Activated CD8-positive, alpha-beta memory T cell treated with anti-CD3 and anti-CD28 coated beads, Interleukin-2, amount 50 U/mL, for 24 hours (primary cell): ENCODE measurements at regions not wholly inside any gene's neighbourhood (a gene's known extent, or its start where the extent isn't known, plus 50 kb on each side); places are given as distances from the start of the nearest gene placed in this dataset.
A peak's percentile ranks its signal among the peaks of the same experiment; 100 is the strongest.

ENCODE experiments used
- DNase-seq: peaks from one replicate; pipeline ENCODE4 v3.0.0-alpha.2; 2020; ENCODE audit errors: extremely low read depth

DNA sequence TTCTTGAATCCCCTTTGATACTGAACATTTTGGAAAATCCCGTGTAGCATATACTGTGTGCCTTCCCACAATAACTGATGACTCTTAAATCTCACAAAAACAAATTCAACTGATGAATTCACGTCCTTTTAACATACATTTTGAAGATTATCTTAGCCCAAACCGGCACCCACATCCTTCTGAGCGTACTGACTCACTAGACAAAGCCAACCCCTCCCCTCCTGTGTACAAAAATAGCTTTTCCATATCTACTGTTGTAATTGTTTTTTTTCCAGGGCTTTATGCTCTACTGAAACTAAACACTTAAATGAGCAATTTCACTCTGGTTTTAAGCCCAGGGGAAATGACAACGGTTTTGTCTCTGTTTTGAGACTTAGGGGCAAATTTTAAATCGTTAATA is 109.4 kb upstream of the ATF7IP start:
- DNase-seq: no peak

DNA sequence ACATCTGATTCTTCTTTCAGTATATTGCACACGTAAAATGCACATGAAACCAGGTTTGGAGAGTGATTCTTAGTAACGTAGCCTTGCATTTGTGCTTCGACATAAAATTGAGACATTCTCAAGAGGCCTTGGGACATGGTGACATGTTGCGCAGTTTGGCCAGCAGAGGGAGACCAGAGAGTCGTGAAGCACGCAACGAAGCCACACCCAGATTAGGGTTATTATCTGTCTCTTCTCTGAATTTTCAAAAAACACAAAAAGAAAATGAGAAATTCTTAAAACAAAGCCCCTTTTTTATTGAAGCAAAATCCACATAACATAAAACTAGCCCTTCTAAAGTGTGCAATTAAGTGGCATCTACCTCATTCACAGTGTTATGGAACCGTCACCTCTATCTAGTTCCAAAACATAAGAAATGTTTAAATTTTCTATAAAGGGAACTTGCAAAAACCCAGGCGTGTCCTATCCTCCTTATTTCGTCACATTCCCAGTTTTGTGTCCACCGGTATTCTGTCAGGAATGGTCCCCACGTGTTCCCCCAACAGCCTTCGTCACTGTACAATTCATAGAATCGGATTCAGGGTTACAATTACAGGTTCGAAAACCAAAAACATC is 108.8 kb upstream of the ATF7IP start:
- DNase-seq: peak; percentile 56

DNA sequence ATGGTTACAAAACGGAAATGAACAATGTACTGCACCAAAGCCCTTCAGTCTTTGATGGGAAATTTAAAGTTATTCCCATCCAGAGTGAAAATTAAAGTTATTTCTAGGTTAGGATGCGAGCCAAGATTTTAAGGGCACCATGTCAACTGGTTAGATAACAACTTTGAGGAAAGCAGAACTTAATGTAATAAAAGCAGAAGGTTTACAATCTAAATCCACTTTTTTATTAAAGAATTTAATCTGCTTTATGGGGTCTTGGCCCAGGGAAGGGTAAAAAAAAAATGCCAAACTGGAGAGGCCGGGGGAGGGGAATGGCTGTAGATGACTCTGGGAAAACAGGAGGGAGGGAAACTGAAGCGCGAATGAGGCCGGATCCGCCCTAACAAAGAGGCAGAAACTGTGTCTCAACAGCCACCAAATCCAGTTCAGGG is 108.2 kb upstream of the ATF7IP start:
- DNase-seq: no peak

DNA sequence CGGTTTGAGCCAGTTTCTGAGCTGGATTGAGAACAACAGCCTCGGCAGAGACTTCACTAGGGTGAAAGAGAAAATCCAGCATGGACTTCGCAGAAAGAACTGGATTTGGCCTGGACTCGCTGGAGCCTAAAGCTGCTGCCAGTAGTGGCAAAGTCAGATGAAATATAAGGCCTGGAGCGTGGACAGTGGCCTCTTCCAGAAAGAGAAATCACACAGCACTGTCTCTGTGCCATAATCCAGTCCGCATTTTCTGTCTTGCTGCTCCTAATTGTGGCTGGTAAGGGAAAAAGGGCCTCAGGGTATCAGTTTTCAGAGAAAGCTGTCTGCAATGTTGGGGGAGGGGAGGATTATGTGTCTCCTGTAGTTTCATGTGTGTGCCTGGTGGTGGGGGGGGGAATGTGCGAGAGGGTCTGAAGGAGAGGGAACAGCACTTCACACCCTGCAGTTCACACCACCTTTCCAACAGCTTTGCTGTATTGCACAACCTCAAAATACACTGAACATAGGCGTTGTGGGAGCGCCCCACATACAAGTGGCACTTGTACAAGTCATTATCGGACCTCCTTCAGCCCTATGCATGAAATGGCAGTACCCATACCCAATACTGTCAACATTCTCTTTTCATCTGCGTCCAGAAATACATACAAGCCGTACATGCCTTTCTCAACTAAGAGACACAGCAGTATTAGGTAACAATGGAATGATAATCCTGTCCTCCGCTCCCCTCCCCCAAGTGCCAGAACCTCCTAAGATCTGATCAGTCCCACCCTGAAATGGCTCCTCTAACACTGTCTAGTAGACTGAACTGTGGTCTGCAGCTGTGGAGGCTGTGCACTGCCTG is 107.5 kb upstream of the ATF7IP start:
- peak; percentile 67 for DNase-seq

DNA sequence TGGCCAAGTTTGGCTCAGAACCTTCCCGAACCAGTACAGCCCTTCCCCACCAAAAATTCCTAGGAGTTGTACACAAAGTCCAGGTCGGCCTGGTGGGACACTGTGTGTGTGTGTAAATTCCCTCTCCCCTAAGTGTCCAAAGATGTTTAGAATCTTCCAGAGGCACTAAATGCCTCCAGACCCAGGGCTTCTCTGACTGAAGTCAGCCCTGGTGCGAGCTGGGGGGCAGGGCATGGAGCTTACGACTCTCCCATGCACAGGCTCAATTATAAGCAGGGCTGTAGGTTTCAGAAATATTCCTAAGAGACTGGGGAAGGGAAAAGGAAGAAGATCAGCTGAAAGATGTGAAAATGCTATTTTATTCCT is 106.9 kb upstream of the ATF7IP start:
- DNase-seq: no peak

DNA sequence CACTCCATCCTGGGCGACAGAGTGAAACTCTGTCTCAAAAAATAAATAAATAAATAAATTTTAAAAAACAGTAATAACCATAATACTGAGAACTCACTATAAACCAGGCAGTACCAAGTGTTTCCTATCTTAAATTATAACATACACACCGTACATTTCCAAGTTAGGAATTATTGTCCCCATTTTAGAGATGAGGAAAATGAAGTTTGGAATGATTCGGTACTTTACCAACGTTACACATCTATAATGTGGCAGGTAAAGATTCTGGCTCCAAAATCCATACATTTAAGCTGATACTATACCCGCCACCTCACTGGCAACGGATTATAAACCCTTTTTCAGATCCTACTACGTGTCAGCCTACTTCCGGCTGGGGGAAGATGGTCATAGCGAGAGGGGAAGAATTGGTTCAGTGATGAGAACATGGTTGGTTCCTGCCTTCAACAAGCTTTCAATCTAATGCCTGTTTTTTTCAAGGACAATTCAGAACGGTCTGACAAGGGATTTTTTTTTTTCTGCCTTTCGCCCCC is 105.9 kb upstream of the ATF7IP start:
- DNase-seq: no peak

DNA sequence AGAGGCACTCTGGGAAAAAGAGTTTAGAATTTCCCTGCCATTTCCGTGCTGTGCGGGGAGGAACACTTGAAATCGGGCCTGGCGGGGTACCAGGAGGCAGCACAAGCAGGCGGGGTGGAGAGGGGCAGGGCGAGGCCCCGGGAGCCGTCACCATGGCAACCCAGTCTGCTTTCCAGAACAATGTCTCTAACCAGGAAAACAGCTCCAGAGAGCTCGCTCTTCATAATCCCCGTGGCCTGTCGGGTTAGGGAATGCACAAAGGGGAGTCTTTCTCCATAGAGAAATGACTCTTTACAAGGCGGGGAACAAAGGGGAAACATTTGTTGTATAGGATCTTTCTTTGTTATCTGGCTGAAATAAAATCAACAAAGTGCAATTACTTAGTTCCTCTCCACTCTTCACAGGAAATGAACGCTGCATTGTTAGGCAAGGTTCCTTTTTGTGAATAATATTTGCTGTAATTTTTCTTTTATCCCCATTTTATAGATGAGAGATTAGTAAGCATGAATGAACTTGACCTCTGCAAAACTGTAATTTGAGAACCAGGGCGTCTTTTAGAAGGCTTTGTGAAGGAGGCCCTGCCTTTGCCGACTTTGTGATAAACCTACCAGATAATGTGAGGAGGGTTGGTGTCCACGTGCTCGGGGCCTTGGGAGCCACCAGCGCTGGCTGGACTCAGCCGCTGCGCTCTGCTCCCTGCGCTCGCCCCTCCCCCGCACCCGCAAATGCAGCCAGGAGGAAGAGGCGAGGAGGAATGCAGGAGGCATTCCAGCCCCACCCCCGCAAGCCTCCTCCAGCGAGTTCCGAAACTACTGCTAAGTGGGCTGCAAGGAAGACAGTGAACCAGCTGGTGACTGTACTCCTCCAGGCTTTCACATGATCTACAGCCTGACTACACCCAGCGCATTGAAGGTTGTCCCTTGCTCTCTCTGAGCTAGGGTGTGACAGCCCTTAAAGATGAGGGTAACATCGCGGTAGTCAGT is 105.2 kb upstream of the ATF7IP start:
- DNase-seq: no peak

DNA sequence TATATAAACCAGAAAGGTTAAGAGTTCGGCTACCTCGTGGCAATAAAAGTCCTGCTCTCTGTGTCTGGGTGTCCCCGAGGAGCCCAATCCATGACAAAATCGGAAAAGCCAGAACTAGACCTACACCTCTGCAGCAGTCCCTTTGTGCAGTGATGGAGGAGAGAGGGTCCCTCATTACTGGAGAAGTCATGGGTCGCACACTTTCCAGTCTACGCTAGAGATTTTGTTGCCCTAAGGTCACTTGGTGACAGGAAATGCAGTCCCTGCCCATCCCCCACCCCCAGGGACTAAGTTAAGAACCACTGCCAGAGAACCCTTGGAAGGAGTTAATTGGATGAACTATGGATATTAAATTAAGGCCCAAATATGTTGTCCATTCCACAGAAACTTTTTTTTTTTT is 104.4 kb upstream of the ATF7IP start:
- no peak for DNase-seq

DNA sequence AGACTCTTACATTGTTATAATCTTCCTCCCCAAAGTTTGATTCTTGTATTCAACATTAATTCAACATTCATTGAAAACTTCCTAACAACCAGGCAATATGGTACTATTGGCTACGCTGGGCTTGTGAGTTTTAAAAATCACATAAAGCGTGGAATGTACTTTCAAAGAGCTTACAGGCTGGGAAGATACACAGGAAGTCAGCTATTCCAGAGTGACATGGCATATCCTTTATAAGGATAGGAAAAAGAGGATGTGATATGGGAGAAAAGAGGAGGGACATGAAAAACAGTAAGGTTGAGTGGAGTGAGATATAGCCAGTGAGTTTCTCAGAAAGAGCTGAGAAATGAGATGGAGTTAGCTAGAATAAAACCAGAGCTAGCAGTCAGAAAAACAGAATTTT is 103.6 kb upstream of the ATF7IP start:
- DNase-seq: no peak

DNA sequence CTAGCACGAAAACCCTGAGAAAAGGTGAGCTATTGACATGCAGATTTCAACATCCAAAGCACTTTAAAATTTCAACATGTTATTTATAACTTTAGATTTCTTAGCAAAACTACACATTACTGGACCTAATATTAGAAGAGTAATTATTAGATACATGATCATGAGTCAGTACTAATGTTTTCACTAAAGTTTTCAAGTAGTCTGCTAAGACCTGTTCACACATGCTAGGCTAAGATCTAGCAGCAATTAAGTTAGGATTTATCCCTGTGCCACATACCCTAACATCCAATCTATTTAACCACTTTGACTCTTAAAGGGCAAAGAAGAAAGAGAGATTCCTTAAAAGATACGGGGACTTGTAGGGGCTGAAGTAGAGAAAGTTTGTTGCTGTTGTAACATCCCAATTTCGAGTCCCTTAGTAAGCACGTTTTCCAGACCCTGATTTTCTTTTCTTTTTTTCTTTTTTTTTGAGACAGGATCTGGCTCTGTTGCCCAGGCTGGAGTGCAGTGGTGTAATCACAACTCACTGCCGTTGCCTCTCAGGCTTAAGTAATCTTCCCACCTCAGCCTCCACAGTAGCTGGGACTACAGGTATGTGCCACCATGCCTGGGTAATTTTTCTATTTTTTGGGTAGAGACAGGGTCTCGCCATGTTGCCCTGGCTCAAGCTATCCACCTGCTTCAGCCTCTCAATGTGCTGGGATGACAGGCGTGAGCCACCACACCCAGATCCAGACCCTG is 102.5 kb upstream of the ATF7IP start:
- no peak for DNase-seq

DNA sequence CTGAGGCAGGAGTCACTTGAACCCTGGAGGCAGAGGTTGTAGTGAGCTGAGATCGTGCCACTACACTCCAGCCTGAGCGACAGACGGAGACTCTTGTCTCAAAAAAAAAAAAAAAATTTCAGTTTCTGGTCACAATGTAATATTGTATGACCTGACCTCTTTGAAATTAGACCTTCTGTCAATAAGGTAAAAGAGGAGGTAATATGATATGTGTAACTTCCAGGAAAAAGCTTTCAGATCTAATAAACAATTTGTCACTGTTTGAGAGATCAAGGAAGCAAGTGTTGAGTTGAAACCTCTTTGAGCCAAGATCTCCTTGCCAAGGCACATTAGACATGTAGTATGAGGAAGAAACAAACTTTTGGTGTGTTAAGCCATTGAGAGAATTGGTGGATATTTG is 101.7 kb upstream of the ATF7IP start:
- no peak for DNase-seq

DNA sequence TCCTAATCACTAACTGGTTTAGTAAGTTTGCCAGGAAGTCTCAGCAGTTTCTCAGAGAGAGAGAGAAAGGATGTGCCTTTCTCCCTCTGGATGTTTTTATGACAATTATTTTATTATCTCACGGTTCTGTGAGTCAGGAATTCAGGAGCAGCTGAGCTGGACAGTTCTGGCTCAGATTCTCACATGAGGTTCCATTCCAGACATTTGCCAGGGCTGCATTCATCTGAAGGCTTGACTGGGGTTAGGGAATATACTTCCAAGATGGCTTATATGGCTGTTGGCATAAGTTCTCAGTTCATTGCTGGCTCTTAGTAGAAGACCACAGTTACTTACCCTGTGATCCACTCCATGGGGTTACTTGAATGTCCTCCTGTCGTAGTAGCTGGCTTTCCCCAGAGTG is 101.2 kb upstream of the ATF7IP start:
- no peak for DNase-seq

DNA sequence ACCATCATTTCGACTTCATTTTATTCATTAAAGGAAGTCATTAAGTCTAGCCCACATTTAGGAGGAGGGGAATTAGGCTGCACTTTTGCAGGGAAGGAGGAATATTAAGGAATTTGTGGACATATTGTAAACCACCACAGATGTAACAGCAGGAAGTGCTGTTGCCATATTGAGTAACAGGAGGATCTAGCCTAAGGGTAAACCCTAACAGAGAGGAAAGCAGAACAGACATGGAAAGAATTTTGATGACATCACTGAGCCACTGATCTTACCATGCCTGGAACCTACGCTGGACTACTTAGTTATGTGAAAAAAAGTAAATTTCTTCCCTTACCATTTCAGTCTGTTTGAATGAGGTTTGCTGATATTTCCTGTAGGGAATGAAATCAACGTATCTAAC is 100.7 kb upstream of the ATF7IP start:
- no peak for DNase-seq

DNA sequence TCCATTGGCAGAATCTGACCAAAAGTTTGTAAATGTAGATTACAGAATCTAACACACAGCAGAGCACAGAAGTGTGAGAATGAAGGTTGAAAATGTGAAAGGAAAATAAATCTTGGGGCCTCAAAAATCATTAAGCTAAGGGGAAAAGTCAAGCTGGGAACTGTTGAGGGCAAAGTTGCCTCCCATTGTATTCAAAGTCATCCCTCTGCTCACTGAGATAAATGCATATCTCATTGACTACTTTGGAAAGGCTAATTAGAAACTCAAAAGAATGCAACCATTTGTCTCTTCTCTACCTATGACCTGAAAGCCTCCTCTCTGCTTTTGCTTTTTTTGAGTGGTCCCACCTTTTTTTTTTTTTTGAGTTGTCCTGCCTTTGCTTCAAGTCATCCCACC is 97.4 kb upstream of the ATF7IP start:
- no peak for DNase-seq

DNA sequence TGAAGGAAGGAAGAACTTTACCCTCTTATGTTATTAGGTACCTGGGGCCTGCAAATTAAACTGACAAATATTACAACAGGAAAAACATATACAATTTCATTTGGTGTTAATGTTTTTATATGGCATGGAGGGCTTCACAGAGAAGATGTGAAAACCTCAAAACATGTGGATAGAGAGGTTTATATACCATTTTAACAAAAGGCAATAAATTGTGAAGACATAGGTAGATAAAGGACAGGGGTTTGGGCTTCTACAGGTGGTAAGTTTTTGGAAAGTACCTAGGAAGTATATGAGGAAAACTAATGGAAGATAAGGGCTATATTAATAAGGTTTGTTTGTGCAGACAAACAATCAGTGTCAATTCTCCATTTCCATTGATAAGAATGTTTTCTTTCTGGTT is 95.1 kb upstream of the ATF7IP start:
- DNase-seq: no peak

DNA sequence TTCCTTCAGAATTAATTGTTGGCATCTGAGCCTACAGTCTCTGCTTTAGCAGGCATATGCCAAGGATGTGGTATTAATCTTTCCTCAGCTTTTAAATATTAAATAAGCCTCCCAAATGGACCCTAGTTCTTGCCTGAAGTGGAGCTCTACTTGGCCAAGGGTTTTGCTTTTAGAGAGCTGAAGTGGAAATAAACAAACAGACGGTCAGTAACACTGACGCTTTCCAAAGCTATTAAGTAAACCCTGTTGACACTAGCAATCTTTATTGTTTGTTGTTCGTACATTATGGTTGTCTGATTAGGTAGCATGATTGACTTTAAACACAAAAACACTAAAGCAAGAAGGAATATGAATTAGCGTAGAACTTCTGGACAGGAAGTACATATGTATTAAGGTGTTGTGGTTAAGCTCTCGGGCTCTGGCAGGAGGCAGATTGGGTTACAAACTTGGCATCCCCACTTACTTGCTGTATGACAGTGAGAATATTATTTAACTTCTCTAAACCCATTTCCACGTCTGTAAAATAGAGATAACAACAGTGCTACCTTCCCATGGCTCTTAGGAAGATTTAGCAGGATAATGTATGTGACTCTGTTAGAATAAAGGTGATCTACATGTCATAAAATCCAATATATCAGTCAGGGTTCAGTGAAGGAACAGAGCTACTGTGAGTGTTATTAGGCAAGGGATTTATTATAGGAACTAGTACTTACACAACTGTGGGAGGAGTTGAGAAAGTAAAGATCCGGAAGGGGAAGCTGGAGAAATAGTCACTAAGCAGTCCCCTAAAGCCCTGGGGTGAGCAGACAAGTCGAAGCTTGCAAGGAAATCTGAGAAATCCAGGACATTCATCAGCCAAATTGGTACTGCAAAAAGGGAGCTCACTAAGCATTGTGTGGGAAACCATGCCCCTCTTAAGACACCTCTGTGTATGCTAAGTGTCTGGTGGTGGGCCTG is 92.2 kb upstream of the ATF7IP start:
- DNase-seq: no peak

DNA sequence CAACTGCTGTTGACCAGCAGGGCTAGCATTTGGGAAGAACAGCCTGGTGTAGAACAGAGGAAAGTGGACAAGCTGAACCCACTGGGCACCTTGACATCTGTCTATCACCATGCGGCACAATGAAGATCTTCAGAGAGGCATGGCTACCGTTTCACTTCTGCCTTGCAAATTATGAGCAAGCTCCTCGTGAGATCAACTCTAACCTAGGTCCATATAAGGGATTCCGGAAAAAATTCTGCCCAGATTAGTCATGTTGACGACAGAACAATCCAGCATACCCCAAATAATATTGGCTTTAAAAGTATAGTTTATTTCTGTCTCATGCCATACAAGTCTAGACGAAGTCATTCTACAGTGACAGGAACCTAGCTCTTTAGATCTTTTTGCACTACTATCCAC is 91.6 kb upstream of the ATF7IP start:
- DNase-seq: no peak

DNA sequence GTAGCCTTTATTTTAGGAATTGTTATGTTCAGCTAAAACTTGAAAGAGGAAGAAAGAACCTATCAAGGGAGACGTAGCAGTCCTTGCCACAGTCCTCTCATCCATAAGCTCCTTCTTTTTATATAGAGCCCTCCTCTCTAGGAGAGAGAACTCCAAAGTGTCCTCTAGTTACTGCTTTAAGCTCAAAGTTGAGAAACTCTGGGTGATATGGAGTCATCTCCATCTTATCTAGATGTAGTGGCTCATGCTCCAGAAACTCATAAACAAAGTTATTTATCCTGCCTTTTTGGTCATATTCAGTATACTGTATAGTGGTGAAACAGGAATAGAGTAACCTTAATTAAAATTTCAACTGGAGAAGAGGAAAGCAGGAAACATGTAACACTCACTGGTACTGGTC is 90.4 kb upstream of the ATF7IP start:
- no peak for DNase-seq

DNA sequence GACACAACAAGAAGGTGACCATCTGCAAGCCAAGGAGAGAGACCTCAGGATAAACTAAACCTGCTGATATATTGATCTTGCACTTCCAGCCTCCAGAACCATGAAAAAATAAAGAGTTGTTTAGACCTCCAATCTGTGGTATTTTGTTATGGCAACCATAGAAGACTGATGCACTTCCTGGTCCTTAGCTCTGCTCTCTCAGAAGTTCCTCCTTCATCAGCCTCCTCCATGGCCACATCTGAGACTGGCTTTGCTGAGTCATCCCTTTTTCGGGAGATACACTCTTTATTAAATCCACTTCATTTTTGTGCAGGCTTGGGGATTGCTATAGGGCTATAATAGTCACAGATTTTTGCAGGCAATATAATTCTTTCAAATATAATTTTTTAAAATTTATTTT is 89.6 kb upstream of the ATF7IP start:
- no peak for DNase-seq

DNA sequence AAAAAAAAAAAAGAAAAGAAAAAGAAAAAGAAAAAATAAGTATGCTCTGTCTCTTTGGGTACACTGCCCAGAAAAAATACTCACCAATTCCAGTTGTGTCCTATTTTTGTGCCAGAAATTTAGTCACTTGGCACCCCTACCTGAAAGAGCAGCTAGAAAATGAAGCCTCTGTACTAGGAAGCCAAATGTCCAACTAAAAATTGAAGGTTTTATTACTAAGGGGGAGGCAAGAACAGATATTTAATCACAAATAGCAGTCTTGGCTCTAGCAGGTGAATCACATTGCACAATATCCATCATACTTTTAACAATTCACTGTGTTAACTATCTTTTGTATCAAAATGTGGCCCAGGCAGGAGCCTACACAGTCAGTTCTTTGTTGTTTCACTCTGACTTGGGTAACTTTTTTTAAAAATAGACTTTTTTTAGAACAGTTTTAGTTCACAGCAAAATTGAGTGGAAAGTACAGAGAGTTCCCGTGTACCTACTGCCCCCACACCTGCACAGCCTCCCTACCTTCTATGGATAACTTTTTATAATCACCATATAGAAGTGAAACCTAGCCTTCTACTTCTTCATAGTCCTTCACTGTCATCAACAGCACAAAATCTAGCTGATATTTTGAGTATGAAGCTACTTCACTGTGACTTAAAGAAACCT is 87.1 kb upstream of the ATF7IP start:
- no peak for DNase-seq
